ENCODE measurements at regions not wholly inside any gene's neighbourhood (a gene's known extent, or its start where the extent isn't known, plus 50 kb on each side); places are given as distances from the start of the nearest gene placed in this dataset.

DNA sequence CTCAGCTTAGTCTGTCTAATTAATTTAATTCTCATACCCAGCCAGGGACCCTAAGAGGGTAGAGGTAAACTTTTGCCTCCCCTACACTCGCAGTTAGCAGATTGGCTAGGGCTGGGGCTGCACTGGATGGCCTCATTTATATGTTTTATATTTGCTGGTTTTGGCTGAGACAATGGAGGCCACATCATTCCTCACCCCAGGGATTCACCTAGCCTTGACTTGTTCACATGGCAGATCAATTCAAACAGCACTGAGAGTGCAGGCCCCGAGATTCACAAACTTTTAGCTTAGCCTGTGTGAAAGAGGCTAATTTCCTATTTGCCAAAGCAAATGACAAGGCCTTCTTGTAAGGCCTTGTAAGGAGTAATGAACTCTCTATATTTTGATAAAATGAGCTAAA lies 844.4 kb downstream of the ARAP2 start:
- 72 to 79% methylated on average over 2 of the region's 2 CpGs for WGBS, 2 donors
- TF ChIP-seq, protein P1, sequence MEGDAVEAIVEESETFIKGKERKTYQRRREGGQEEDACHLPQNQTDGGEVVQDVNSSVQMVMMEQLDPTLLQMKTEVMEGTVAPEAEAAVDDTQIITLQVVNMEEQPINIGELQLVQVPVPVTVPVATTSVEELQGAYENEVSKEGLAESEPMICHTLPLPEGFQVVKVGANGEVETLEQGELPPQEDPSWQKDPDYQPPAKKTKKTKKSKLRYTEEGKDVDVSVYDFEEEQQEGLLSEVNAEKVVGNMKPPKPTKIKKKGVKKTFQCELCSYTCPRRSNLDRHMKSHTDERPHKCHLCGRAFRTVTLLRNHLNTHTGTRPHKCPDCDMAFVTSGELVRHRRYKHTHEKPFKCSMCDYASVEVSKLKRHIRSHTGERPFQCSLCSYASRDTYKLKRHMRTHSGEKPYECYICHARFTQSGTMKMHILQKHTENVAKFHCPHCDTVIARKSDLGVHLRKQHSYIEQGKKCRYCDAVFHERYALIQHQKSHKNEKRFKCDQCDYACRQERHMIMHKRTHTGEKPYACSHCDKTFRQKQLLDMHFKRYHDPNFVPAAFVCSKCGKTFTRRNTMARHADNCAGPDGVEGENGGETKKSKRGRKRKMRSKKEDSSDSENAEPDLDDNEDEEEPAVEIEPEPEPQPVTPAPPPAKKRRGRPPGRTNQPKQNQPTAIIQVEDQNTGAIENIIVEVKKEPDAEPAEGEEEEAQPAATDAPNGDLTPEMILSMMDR (IDR thresholded peaks at IDR 0.05): no peak

GRCh38 chr4:35423104-35423503 lies 821.2 kb downstream of the ARAP2 start:
- Histone ChIP-seq H3K27me3 (no peaks in the 10 kb centered on the region), H3K4me1 (no peaks in the 10 kb centered on the region), H3K4me3 (no peak overlapping the region), H3K9me3 (peaks cover 0 to 8% (median 0%) of the 10 kb centered on the region in 11 donors), H3K36me3 (no peaks in the 10 kb centered on the region), H3K27ac (no peak overlapping the region)
- intact Hi-C loops (cut with DNase I): no loop called here
- ATAC-seq (no peak), DNase-seq (no peak)
- TF ChIP-seq, protein P1 (IDR thresholded peaks at IDR 0.05): no peak
- WGBS, 2 donors: 84 to 96% methylated on average over 1 of the region's 1 CpG

More for the DNA sequence above, 844.4 kb downstream of the ARAP2 start:
- no peaks in the 10 kb centered on the region for H3K4me1 ChIP-seq
- intact Hi-C loops (cut with DNase I): no loop called here
- H3K9me3 ChIP-seq: peaks cover 0 to 4% (median 0%) of the 10 kb centered on the region in 11 donors
- no peak overlapping the region for H3K27ac ChIP-seq
- ATAC-seq: no peak
- no peak for DNase-seq
- no peaks in the 10 kb centered on the region for H3K27me3 ChIP-seq
- no peaks in the 10 kb centered on the region for H3K36me3 ChIP-seq
- H3K4me3 ChIP-seq: no peak overlapping the region

- no peaks in the 10 kb centered on the region for H3K4me1 ChIP-seq
- no peak overlapping the region for H3K27ac ChIP-seq
- no peaks in the 10 kb centered on the region for H3K27me3 ChIP-seq
- H3K9me3 ChIP-seq: peaks cover 0 to 37% (median 0%) of the 10 kb centered on the region in 11 donors
- intact Hi-C loops (cut with DNase I): no loop called here
- DNase-seq: no peak
- TF ChIP-seq, protein P1 (IDR thresholded peaks at IDR 0.05): no peak
- H3K4me3 ChIP-seq: no peak overlapping the region
- no peaks in the 10 kb centered on the region for H3K36me3 ChIP-seq
- no peak for ATAC-seq
Measured at GRCh38 chr4:35447474-35447873, 796.8 kb downstream of the ARAP2 start.

DNA sequence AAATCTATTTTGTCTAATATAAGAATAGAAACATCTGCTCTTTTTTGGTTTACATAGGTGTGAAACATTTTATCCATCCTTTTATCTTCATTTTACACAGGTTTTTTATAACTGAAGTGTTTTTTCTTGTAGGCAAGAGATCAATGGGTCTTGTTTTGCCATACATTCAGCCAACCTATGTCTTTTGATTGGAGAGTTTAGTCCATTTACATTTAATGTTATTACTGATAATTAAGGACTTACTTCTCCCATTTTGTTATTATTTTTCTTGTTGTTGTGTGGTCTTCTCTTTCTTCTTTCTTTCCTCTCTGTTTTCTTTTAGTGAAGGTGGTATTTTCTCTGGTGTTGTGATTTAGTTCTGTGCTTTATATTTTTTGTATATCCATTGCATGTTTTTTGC lies 785.3 kb downstream of the ARAP2 start:
- peaks cover 0 to 39% (median 8%) of the 10 kb centered on the region in 11 donors for H3K9me3 ChIP-seq
- no peak for DNase-seq
- no peaks in the 10 kb centered on the region for H3K27me3 ChIP-seq
- H3K4me3 ChIP-seq: no peak overlapping the region
- H3K36me3 ChIP-seq: no peaks in the 10 kb centered on the region
- intact Hi-C loops (cut with DNase I): no loop called here
- H3K27ac ChIP-seq: no peak overlapping the region
- TF ChIP-seq, protein P1 (IDR thresholded peaks at IDR 0.05): no peak
- no peaks in the 10 kb centered on the region for H3K4me1 ChIP-seq
- ATAC-seq: no peak
